ENCODE measurements at regions not wholly inside any gene's neighbourhood (a gene's known extent, or its start where the extent isn't known, plus 50 kb on each side); places are given as distances from the start of the nearest gene placed in this dataset.

GRCh38 chr15:47296881-47297280 lies 420.4 kb upstream of the SEMA6D start:
- no peak overlapping the region for H3K4me3 ChIP-seq (ENCODE audit: low read depth, low read length)
- DNase-seq, result no peak
- no peaks in the 10 kb centered on the region for H3K27me3 ChIP-seq (ENCODE audit: insufficient read depth, low read depth, severe bottlenecking)
- no peaks in the 10 kb centered on the region for H3K9me3 ChIP-seq (ENCODE audit: severe bottlenecking)
- H3K36me3 ChIP-seq, result no peaks in the 10 kb centered on the region
- H3K27ac ChIP-seq, result no peak overlapping the region
- no peak for TF ChIP-seq CTCF (IDR thresholded peaks at IDR 0.05; ENCODE audit: low read depth, low read length)

- Histone ChIP-seq H3K9me3 (ENCODE audit: severe bottlenecking) (no peaks in the 10 kb centered on the region), H3K36me3 (no peaks in the 10 kb centered on the region), H3K27ac (no peak overlapping the region), H3K27me3 (ENCODE audit: insufficient read depth, low read depth, severe bottlenecking) (no peaks in the 10 kb centered on the region), H3K4me3 (ENCODE audit: low read depth, low read length) (no peak overlapping the region)
- no peak for DNase-seq
- TF ChIP-seq CTCF (IDR thresholded peaks at IDR 0.05; ENCODE audit: low read depth, low read length), result no peak
Measured at GRCh38 chr15:47299846-47300434, 417.4 kb upstream of the SEMA6D start.

- H3K4me3 ChIP-seq (ENCODE audit: low read depth, low read length), result no peak overlapping the region
- H3K27ac ChIP-seq, result no peak overlapping the region
- TF ChIP-seq CTCF (IDR thresholded peaks at IDR 0.05; ENCODE audit: low read depth, low read length), result no peak
- H3K36me3 ChIP-seq, result no peaks in the 10 kb centered on the region
- H3K27me3 ChIP-seq (ENCODE audit: insufficient read depth, low read depth, severe bottlenecking), result no peaks in the 10 kb centered on the region
- H3K9me3 ChIP-seq (ENCODE audit: severe bottlenecking), result no peaks in the 10 kb centered on the region
- DNase-seq, result no peak
Measured at GRCh38 chr15:47300596-47300995, 416.7 kb upstream of the SEMA6D start.

GRCh38 chr15:47301481-47301880 lies 415.8 kb upstream of the SEMA6D start:
- Histone ChIP-seq H3K36me3 (no peaks in the 10 kb centered on the region), H3K9me3 (ENCODE audit: severe bottlenecking) (no peaks in the 10 kb centered on the region), H3K27ac (no peak overlapping the region), H3K4me3 (ENCODE audit: low read depth, low read length) (no peak overlapping the region), H3K27me3 (ENCODE audit: insufficient read depth, low read depth, severe bottlenecking) (no peaks in the 10 kb centered on the region)
- no peak for TF ChIP-seq CTCF (IDR thresholded peaks at IDR 0.05; ENCODE audit: low read depth, low read length)
- peak; percentile 37 for DNase-seq

GRCh38 chr15:47304656-47305055 lies 412.6 kb upstream of the SEMA6D start:
- TF ChIP-seq CTCF (IDR thresholded peaks at IDR 0.05; ENCODE audit: low read depth, low read length), result no peak
- DNase-seq, result no peak
- H3K9me3 ChIP-seq (ENCODE audit: severe bottlenecking), result no peaks in the 10 kb centered on the region
- H3K36me3 ChIP-seq, result peaks cover 3% of the 10 kb centered on the region; the same call in 1 of the 2 replicates
- H3K27me3 ChIP-seq (ENCODE audit: insufficient read depth, low read depth, severe bottlenecking), result no peaks in the 10 kb centered on the region
- H3K4me3 ChIP-seq (ENCODE audit: low read depth, low read length), result no peak overlapping the region
- H3K27ac ChIP-seq, result no peak overlapping the region

- Histone ChIP-seq H3K9me3 (ENCODE audit: severe bottlenecking) (no peaks in the 10 kb centered on the region), H3K27ac (no peak overlapping the region), H3K27me3 (ENCODE audit: insufficient read depth, low read depth, severe bottlenecking) (no peaks in the 10 kb centered on the region), H3K36me3 (no peaks in the 10 kb centered on the region), H3K4me3 (ENCODE audit: low read depth, low read length) (no peak overlapping the region)
- TF ChIP-seq CTCF (IDR thresholded peaks at IDR 0.05; ENCODE audit: low read depth, low read length), result no peak
- no peak for DNase-seq
Measured at GRCh38 chr15:47312161-47312560, 405.1 kb upstream of the SEMA6D start.

Measured in WERI-Rb-1 (cell line).